ENCODE measurements at regions not wholly inside any gene's neighbourhood (a gene's known extent, or its start where the extent isn't known, plus 50 kb on each side); places are given as distances from the start of the nearest gene placed in this dataset.
"Not testable (repeated sequence)": the region's sequence is repeated elsewhere in the genome, so short reads cannot be mapped to it uniquely, and the experiment has no call there.

DNA sequence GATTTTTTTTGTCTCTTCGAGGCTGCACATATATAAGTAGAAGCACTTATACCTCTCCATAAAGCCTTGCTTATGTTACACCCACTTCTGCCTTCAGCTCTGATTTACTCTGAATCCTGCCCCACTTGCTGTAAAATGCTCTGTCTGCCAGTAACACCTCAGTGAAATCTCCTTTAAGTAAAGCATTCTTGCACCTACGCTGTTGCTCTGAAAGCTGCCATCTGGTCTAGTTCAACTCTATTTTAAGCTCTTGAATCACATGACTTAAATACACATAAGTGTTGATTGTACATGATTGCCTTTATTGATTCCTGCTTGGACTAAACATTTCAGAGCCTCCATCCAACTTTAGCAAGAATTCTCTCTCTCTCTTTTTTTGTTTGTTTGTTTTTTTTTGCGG, 609.0 kb upstream of the CELF4 start:
- no peak for DNase-seq
- TF ChIP-seq POLR2A (IDR thresholded peaks at IDR 0.05) (no peak), POLR2AphosphoS5 (IDR thresholded peaks at IDR 0.05) (no peak), CTCF (IDR thresholded peaks at IDR 0.05 in 8 of 11, conservative IDR thresholded peaks at IDR 0.05 in 3 of 11) (no peak)
- Histone ChIP-seq H3K27me3 (replicated peaks in 1 of 7) (no peaks in the 10 kb centered on the region), H3K27ac (no peak overlapping the region), H3K9me3 (peaks cover 0 to 4% (median 0%) of the 10 kb centered on the region in 8 donors), H3K36me3 (no peaks in the 10 kb centered on the region), H3K4me1 (no peaks in the 10 kb centered on the region), H3K4me3 (no peak overlapping the region)
- WGBS, 5 donors: 39 to 76% (median 62%) methylated on average over 3 of the region's 3 CpGs
- intact Hi-C loops (cut with DNase I; ENCODE audit: low total_unique reads): no loop called here

- intact Hi-C loops (cut with DNase I; ENCODE audit: low total_unique reads): no loop called here
- no peak overlapping the region for H3K4me3 ChIP-seq
- no peaks in the 10 kb centered on the region for H3K36me3 ChIP-seq
- TF ChIP-seq POLR2AphosphoS5 (IDR thresholded peaks at IDR 0.05) (no peak), POLR2A (IDR thresholded peaks at IDR 0.05) (no peak), CTCF (IDR thresholded peaks at IDR 0.05 in 8 of 11, conservative IDR thresholded peaks at IDR 0.05 in 3 of 11) (no peak)
- H3K27me3 ChIP-seq (replicated peaks in 1 of 7): no peaks in the 10 kb centered on the region
- H3K9me3 ChIP-seq: peaks cover 0 to 4% (median 0%) of the 10 kb centered on the region in 8 donors
- no peak overlapping the region for H3K27ac ChIP-seq
- 75 to 90% (median 88%) methylated on average over 1 of the region's 1 CpG for WGBS, 5 donors
- H3K4me1 ChIP-seq: no peaks in the 10 kb centered on the region
- DNase-seq: no peak
Observed at GRCh38 chr18:38174173-38174572, 608.6 kb upstream of the CELF4 start.

GRCh38 chr18:38170845-38171244, 605.2 kb upstream of the CELF4 start:
- no peaks in the 10 kb centered on the region for H3K36me3 ChIP-seq
- H3K4me1 ChIP-seq: no peaks in the 10 kb centered on the region
- no peak overlapping the region for H3K4me3 ChIP-seq
- DNase-seq: no peak
- no peak overlapping the region for H3K27ac ChIP-seq
- peaks cover 0 to 11% (median 0%) of the 10 kb centered on the region in 8 donors for H3K9me3 ChIP-seq
- TF ChIP-seq CTCF (IDR thresholded peaks at IDR 0.05 in 8 of 11, conservative IDR thresholded peaks at IDR 0.05 in 3 of 11): no peak
- no peak for TF ChIP-seq POLR2AphosphoS5 (IDR thresholded peaks at IDR 0.05)
- TF ChIP-seq POLR2A (IDR thresholded peaks at IDR 0.05): no peak
- no peaks in the 10 kb centered on the region for H3K27me3 ChIP-seq (replicated peaks in 1 of 7)
- intact Hi-C loops (cut with DNase I; ENCODE audit: low total_unique reads): no loop called here

GRCh38 chr18:38167623-38168022, 602.0 kb upstream of the CELF4 start:
- DNase-seq: no peak
- H3K4me3 ChIP-seq: no peak overlapping the region
- intact Hi-C loops (cut with DNase I; ENCODE audit: low total_unique reads): no loop called here
- WGBS, 5 donors: 62 to 94% (median 79%) methylated on average over 2 of the region's 2 CpGs
- no peaks in the 10 kb centered on the region for H3K27me3 ChIP-seq (replicated peaks in 1 of 7)
- H3K9me3 ChIP-seq: peaks cover 0 to 11% (median 0%) of the 10 kb centered on the region in 8 donors
- H3K36me3 ChIP-seq: no peaks in the 10 kb centered on the region
- TF ChIP-seq POLR2A (IDR thresholded peaks at IDR 0.05) (no peak), POLR2AphosphoS5 (IDR thresholded peaks at IDR 0.05) (no peak), CTCF (IDR thresholded peaks at IDR 0.05 in 8 of 11, conservative IDR thresholded peaks at IDR 0.05 in 3 of 11) (no peak)
- H3K27ac ChIP-seq: no peak overlapping the region
- no peaks in the 10 kb centered on the region for H3K4me1 ChIP-seq

GRCh38 chr18:38153116-38153515, 587.5 kb upstream of the CELF4 start:
- H3K36me3 ChIP-seq; intact Hi-C loops (cut with DNase I; ENCODE audit: low total_unique reads); H3K4me1 ChIP-seq; H3K4me3 ChIP-seq; DNase-seq; H3K27ac ChIP-seq; H3K27me3 ChIP-seq (replicated peaks in 1 of 7): not testable (repeated sequence)
- peaks cover 0 to 35% (median 6%) of the 10 kb centered on the region in 8 donors for H3K9me3 ChIP-seq
